Epithelial cell of proximal tubule (primary cell): ENCODE measurements at regions not wholly inside any gene's neighbourhood (a gene's known extent, or its start where the extent isn't known, plus 50 kb on each side); places are given as distances from the start of the nearest gene placed in this dataset.

ENCODE experiments used
- DNase-seq: peaks from one replicate; pipeline ENCODE4 v3.0.0-alpha.2; 2011; ENCODE audit warnings: low read depth
- H3K4me3 ChIP-seq: 2 replicates; pipeline ENCODE4 v1.5.1; 2011; ENCODE audit warnings: low read depth, mild to moderate bottlenecking, low read length
- CTCF ChIP-seq: conservative IDR thresholded peaks from 2 replicates; pipeline ENCODE4 v1.5.1; 2012; ENCODE audit warnings: low read depth, mild to moderate bottlenecking, low read length

DNA sequence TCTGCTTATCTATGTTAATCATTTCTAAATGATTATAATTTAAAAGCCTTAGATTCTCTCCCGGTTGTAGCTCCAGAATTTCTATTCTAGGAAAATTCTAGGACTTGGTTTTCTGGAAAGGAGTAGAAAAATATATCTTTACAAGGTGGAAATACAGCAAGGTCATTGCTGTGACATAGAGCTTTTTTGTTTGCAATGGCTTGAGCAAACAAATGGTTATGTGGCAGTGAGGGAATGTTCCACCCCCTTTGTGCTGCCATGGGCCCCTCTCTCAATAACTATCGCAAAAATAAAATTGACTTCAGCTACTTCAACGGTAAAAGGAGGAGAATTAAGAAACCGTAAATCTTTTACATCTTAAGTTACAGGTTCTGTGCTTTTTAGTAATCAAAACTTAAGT is 517.1 kb downstream of the EPHA3 start:
- H3K4me3 ChIP-seq: no peak overlapping the region
- no peak for TF ChIP-seq CTCF
- DNase-seq: no peak

DNA sequence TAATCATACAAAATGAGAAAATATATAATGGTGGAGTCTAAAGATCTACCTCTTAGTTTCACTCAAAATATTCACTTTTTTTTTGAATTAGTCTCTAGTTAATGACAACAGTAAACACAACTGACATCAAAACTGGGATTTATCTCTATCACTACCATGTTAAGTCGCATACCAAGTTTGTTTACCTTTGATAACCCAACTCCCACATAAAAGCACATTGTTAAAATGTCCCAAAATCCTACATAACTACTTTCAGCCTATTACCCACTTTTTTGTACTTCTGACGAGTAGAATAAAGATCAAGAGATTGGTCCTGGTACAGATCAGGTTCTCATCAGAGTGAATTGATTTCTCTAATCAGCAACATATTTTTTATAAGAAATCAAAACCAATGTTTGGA is 518.5 kb downstream of the EPHA3 start:
- no peak overlapping the region for H3K4me3 ChIP-seq
- TF ChIP-seq CTCF: no peak
- no peak for DNase-seq

DNA sequence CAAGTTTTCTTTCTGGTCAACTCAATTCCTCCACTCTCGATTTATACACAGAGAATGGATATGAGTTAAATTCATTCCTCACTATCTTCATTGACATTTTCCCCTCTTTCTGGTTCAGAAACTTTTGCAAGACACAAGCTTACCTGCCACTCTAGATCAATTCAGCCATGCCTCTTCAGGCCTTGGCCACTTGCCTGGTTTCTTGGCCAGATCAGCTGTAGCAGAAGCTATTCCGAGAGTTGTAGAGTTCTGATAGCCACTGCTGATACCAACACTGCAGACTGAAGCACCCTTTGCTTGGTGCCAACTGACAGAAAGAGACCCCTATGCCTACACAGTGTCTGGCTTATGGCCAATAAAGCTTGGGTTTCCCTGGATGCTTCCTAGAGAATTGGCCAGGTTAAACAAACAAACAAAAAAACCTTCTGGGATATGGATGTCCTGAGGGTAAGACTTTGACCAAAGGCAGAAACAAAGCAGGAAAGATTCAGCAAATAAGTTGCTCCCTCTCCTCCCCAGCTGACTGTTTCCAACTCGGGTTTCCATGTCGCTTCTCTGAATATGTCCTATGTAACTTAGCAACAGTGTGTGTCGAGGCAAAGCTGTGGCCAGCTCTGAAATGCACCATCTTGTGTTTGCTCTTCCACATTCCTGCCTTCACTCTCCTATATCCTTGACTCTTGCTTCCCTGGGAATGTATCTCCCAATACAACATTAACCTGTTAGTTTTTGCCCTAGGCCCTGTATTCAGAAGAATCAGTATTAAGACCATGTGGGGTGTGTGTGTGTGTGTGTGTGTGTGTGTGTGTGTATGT is 521.6 kb downstream of the EPHA3 start:
- DNase-seq: no peak

GRCh38 chr3:89635137-89635536 is 527.7 kb downstream of the EPHA3 start:
- no peak overlapping the region for H3K4me3 ChIP-seq
- TF ChIP-seq CTCF: no peak
- no peak for DNase-seq

More for the DNA sequence above, 521.6 kb downstream of the EPHA3 start:
- H3K4me3 ChIP-seq: no peak overlapping the region
- no peak for TF ChIP-seq CTCF

DNA sequence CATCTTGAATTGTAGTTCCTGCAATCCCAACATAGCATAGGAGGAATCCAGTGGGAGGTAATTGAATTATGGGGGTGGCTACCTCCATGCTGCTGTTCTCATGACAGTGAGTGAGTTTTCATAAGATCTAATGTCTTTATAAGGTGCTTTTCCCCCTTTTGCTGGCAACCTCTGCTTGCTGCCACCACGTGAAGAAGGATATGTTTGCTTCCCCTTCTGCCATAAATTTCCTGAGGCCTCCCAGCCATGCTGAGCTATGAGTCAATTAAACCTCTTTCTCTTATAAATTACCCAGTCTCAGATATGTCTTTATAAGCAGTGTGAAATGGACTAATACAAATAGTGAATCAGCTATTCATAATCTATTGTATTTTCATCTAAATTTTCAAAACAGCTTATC is 537.3 kb downstream of the EPHA3 start:
- TF ChIP-seq CTCF: no peak
- H3K4me3 ChIP-seq: no peak overlapping the region
- no peak for DNase-seq

DNA sequence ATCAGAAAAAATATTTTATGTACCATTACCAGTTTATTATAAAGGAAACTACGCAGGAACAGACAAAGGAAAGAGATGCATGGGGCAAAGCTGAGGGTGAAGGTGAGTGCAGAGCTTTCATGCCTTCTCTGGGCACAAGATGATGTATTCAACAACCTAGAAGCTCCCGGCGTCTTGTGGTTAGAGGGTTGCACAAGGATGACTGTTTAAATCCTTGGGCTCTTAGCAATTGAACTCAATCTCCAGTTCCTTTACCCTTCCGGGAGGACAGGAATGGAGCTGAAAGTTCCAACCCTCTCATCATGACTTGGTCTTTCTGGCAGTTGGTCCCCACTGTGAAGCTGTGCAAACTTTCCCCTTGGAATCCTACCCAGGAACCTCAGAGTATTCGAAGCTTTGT is 542.0 kb downstream of the EPHA3 start:
- no peak for TF ChIP-seq CTCF
- H3K4me3 ChIP-seq: no peak overlapping the region
- no peak for DNase-seq

DNA sequence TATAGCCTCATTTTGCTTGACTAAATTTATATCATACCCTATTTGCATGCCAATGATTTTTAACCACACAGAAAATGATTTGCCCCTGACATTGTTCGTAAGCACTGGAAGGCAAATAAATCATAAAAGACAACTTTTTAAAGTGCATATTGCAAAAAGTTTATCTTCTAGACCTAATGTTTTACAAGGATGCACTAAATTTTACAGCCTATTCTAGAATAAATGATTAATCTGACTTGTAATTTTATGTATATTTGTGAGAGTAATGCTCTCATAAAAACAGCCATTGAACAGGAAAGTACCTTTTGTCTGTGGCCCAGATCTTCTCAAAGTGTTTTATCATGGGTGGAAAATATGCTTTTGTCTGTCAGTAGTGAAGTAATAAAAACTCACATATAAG is 546.6 kb downstream of the EPHA3 start:
- DNase-seq: no peak
- no peak overlapping the region for H3K4me3 ChIP-seq
- TF ChIP-seq CTCF: no peak
